Osteoblast (primary cell): ENCODE measurements at regions not wholly inside any gene's neighbourhood (a gene's known extent, or its start where the extent isn't known, plus 50 kb on each side); places are given as distances from the start of the nearest gene placed in this dataset.
"Not testable (repeated sequence)": the region's sequence is repeated elsewhere in the genome, so short reads cannot be mapped to it uniquely, and the experiment has no call there.

ENCODE experiments used
- DNase-seq: peaks from one replicate; pipeline ENCODE4 v3.0.0; 2011; ENCODE audit warnings: low spot score, mixed read lengths; ENCODE audit not compliant: insufficient read length; ENCODE audit errors: missing footprints
- H2AFZ ChIP-seq: 2 replicates; pipeline ENCODE4 v1.6.0; 2011; ENCODE audit warnings: mild to moderate bottlenecking, low read length
- H3K27ac ChIP-seq: 2 replicates; pipeline ENCODE4 v1.5.1; 2011; ENCODE audit warnings: mild to moderate bottlenecking, low read depth, low read length, moderate library complexity
- H3K27me3 ChIP-seq: 2 replicates; pipeline ENCODE4 v1.6.0; 2012; ENCODE audit warnings: mild to moderate bottlenecking, control low read depth, inconsistent platforms, low read length, moderate library complexity; ENCODE audit not compliant: insufficient read depth
- H3K36me3 ChIP-seq: 2 replicates; pipeline ENCODE4 v1.5.1; 2011; ENCODE audit warnings: mild to moderate bottlenecking, low read length, control low read depth, moderate library complexity; ENCODE audit not compliant: insufficient read depth
- H3K4me1 ChIP-seq: 2 replicates; pipeline ENCODE4 v1.5.1; 2011; ENCODE audit warnings: mild to moderate bottlenecking, low read length, control low read depth, moderate library complexity; ENCODE audit not compliant: insufficient read depth
- H3K4me2 ChIP-seq: 2 replicates; pipeline ENCODE4 v1.6.0; 2011; ENCODE audit warnings: mild to moderate bottlenecking, low read length; ENCODE audit not compliant: insufficient read depth
- H3K4me3 ChIP-seq: fragments of 200-600 bp; sonication (generic); 3 replicates; pipeline ENCODE4 v1.5.1; 2012; ENCODE audit warnings: mild to moderate bottlenecking, low read length, inconsistent platforms; ENCODE audit not compliant: insufficient read depth
- H3K79me2 ChIP-seq: 2 replicates; pipeline ENCODE4 v1.6.0; 2012; ENCODE audit warnings: mild to moderate bottlenecking, low read length, control low read depth, inconsistent platforms; ENCODE audit not compliant: insufficient read depth
- H3K9me3 ChIP-seq: 2 replicates; pipeline ENCODE4 v1.5.1; 2011; ENCODE audit warnings: low read depth, low read length, control low read depth
- H4K20me1 ChIP-seq: 2 replicates; pipeline ENCODE4 v1.6.0; 2012; ENCODE audit warnings: mild to moderate bottlenecking, low read length, control low read depth; ENCODE audit not compliant: insufficient read depth
- TF ChIP-seq, protein P1 (sequence below): IDR thresholded peaks from 2 replicates; pipeline ENCODE4 v1.5.1; 2011; ENCODE audit warnings: mild to moderate bottlenecking, low read depth, low read length, moderate library complexity; ENCODE audit errors: extremely low read depth

GRCh38 chr2:82340578-82341053 lies 2036.1 kb upstream of the LRRTM1 start:
- no peaks in the 10 kb centered on the region for H3K79me2 ChIP-seq
- no peak overlapping the region for H3K27ac ChIP-seq
- no peaks in the 10 kb centered on the region for H4K20me1 ChIP-seq
- H3K36me3 ChIP-seq = no peaks in the 10 kb centered on the region
- peaks cover 2% of the 10 kb centered on the region for H3K9me3 ChIP-seq
- no peak overlapping the region for H3K4me2 ChIP-seq
- no peaks in the 10 kb centered on the region for H3K27me3 ChIP-seq
- TF ChIP-seq, protein P1, sequence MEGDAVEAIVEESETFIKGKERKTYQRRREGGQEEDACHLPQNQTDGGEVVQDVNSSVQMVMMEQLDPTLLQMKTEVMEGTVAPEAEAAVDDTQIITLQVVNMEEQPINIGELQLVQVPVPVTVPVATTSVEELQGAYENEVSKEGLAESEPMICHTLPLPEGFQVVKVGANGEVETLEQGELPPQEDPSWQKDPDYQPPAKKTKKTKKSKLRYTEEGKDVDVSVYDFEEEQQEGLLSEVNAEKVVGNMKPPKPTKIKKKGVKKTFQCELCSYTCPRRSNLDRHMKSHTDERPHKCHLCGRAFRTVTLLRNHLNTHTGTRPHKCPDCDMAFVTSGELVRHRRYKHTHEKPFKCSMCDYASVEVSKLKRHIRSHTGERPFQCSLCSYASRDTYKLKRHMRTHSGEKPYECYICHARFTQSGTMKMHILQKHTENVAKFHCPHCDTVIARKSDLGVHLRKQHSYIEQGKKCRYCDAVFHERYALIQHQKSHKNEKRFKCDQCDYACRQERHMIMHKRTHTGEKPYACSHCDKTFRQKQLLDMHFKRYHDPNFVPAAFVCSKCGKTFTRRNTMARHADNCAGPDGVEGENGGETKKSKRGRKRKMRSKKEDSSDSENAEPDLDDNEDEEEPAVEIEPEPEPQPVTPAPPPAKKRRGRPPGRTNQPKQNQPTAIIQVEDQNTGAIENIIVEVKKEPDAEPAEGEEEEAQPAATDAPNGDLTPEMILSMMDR = no peak
- no peak overlapping the region for H3K4me3 ChIP-seq
- no peaks in the 10 kb centered on the region for H3K4me1 ChIP-seq
- no peak for DNase-seq
- no peak overlapping the region for H2AFZ ChIP-seq

GRCh38 chr2:82339805-82340204 lies 2035.3 kb upstream of the LRRTM1 start:
- H4K20me1 ChIP-seq = no peaks in the 10 kb centered on the region
- no peak overlapping the region for H3K27ac ChIP-seq
- no peak overlapping the region for H3K4me3 ChIP-seq
- no peak overlapping the region for H3K4me2 ChIP-seq
- no peaks in the 10 kb centered on the region for H3K27me3 ChIP-seq
- no peak for DNase-seq
- TF ChIP-seq, protein P1 = no peak
- H3K9me3 ChIP-seq = peaks cover 2% of the 10 kb centered on the region
- H3K36me3 ChIP-seq = no peaks in the 10 kb centered on the region
- H3K79me2 ChIP-seq = no peaks in the 10 kb centered on the region
- H2AFZ ChIP-seq = no peak overlapping the region
- H3K4me1 ChIP-seq = no peaks in the 10 kb centered on the region

DNA sequence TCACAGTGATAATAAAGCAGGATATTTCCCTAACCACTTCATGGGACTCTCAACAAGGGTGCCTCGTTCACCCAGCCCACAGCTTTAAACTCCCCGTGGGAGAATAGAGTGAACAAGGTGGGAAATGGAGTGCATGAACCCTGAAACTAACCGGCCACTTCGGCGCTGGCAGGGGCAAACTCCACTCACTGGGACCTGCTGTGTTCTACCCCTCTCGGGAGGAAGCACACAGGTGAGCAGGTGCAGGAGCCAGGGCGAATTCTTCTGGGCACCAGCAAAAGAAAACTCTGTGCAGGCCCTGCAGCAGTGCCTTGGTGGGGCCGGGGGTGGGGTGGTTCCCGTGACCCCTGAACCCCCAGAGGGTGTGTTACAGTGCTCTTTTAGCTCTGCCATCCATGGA lies 2029.1 kb upstream of the LRRTM1 start:
- Histone ChIP-seq H3K27ac (no peak overlapping the region), H3K9me3 (peaks cover 3% of the 10 kb centered on the region), H2AFZ (no peak overlapping the region), H3K79me2 (no peaks in the 10 kb centered on the region), H3K4me1 (no peaks in the 10 kb centered on the region), H3K36me3 (no peaks in the 10 kb centered on the region), H4K20me1 (no peaks in the 10 kb centered on the region), H3K4me3 (no peak overlapping the region), H3K4me2 (no peak overlapping the region), H3K27me3 (no peaks in the 10 kb centered on the region)
- TF ChIP-seq, protein P1 = no peak
- DNase-seq = no peak

GRCh38 chr2:82330155-82330554 lies 2025.6 kb upstream of the LRRTM1 start:
- no peaks in the 10 kb centered on the region for H3K79me2 ChIP-seq
- no peaks in the 10 kb centered on the region for H3K36me3 ChIP-seq
- H2AFZ ChIP-seq = no peak overlapping the region
- peaks cover 3% of the 10 kb centered on the region for H3K9me3 ChIP-seq
- H3K27me3 ChIP-seq = no peaks in the 10 kb centered on the region
- no peaks in the 10 kb centered on the region for H3K4me1 ChIP-seq
- H4K20me1 ChIP-seq = no peaks in the 10 kb centered on the region
- DNase-seq = no peak
- no peak overlapping the region for H3K4me2 ChIP-seq
- TF ChIP-seq, protein P1 = no peak
- no peak overlapping the region for H3K4me3 ChIP-seq
- H3K27ac ChIP-seq = no peak overlapping the region

DNA sequence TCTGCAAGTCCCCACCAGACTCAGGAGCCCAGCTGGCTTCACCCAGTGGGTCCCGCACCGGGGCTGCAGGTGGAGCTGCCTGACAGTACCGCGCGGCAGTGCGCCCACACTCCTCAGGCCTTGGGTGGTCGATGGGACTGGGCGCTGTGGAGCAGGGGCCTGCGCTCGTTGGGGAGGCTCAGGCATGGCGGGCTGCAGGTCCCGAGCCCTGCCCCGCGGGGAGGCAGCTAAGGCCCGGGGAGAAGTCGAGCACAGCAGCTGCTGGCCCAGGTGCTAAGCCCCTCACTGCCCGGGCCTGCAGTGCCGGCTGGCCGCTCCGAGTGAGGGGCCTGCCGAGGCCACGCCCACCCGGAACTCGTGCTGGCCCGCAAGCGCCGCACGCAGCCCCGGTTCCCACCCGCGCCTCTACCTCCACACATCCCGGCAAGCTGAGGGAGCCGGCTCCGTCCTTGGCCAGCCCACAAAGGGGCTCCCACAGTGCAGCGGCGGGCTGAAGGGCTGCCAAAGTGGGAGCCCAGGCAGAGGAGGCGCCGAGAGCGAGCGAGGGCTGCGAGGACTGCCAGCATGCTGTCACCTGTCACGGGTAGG lies 2021.7 kb upstream of the LRRTM1 start:
- not testable (repeated sequence) for H3K4me3 ChIP-seq, H3K36me3 ChIP-seq, H3K4me2 ChIP-seq, H3K79me2 ChIP-seq, H3K9me3 ChIP-seq, H2AFZ ChIP-seq, H4K20me1 ChIP-seq, DNase-seq, H3K27ac ChIP-seq, H3K4me1 ChIP-seq, H3K27me3 ChIP-seq
